IMR-90 (cell line): ENCODE measurements at regions not wholly inside any gene's neighbourhood (a gene's known extent, or its start where the extent isn't known, plus 50 kb on each side); places are given as distances from the start of the nearest gene placed in this dataset.

ENCODE experiments used
- CTCF ChIP-seq: conservative IDR thresholded peaks from 2 replicates; pipeline ENCODE4 v1.5.1; 2012; ENCODE audit warnings: mild to moderate bottlenecking, low read depth, low read length, improper control_type of control experiment
- RFX5 ChIP-seq: IDR thresholded peaks from 2 replicates; pipeline ENCODE4 v1.8.0; 2012; ENCODE audit warnings: low read depth, mild to moderate bottlenecking, low read length, moderate library complexity

GRCh38 chr2:199085261-199085660, 372.5 kb downstream of the SATB2 start:
- TF ChIP-seq CTCF (no peak), RFX5 (no peak)
